ENCODE measurements at regions not wholly inside any gene's neighbourhood (a gene's known extent, or its start where the extent isn't known, plus 50 kb on each side); places are given as distances from the start of the nearest gene placed in this dataset.

GRCh38 chrX:150041208-150041607 is 102.9 kb upstream of the EOLA2 start:
- Histone ChIP-seq H3K4me2 (ENCODE audit: low read depth, low read length) (no peak overlapping the region), H3K79me2 (ENCODE audit: low read length) (no peaks in the 10 kb centered on the region), H3K27me3 (replicated peaks; ENCODE audit: insufficient read depth, low read length) (no peaks in the 10 kb centered on the region), H3K9ac (ENCODE audit: low read length) (no peak overlapping the region), H3K9me3 (replicated peaks; ENCODE audit: insufficient read depth, low read length) (no peaks in the 10 kb centered on the region), H3K36me3 (replicated peaks; ENCODE audit: insufficient read depth, low read length) (no peaks in the 10 kb centered on the region), H2AFZ (ENCODE audit: low read length) (no peak overlapping the region), H3K9me2 (replicated peaks; ENCODE audit: insufficient read depth, low read length) (no peaks in the 10 kb centered on the region), H4K20me1 (ENCODE audit: insufficient read depth, low read length) (no peaks in the 10 kb centered on the region), H3K27ac (ENCODE audit: low read length) (no peak overlapping the region), H3K4me1 (ENCODE audit: low read length) (no peaks in the 10 kb centered on the region), H3F3A (ENCODE audit: insufficient read depth, low read length) (no peaks in the 10 kb centered on the region), H3K4me3 (ENCODE audit: low read length) (no peak overlapping the region)
- TF ChIP-seq, protein P1, sequence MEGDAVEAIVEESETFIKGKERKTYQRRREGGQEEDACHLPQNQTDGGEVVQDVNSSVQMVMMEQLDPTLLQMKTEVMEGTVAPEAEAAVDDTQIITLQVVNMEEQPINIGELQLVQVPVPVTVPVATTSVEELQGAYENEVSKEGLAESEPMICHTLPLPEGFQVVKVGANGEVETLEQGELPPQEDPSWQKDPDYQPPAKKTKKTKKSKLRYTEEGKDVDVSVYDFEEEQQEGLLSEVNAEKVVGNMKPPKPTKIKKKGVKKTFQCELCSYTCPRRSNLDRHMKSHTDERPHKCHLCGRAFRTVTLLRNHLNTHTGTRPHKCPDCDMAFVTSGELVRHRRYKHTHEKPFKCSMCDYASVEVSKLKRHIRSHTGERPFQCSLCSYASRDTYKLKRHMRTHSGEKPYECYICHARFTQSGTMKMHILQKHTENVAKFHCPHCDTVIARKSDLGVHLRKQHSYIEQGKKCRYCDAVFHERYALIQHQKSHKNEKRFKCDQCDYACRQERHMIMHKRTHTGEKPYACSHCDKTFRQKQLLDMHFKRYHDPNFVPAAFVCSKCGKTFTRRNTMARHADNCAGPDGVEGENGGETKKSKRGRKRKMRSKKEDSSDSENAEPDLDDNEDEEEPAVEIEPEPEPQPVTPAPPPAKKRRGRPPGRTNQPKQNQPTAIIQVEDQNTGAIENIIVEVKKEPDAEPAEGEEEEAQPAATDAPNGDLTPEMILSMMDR (IDR thresholded peaks at IDR 0.05; ENCODE audit: low read length), result no peak
- no peak for TF ChIP-seq EZH2 (optimal IDR thresholded peaks at IDR 0.05; ENCODE audit: low read depth, low read length)
- TF ChIP-seq EZH2phosphoT487 (IDR thresholded peaks at IDR 0.05; ENCODE audit: low read length), result no peak
- no peak for DNase-seq

DNA sequence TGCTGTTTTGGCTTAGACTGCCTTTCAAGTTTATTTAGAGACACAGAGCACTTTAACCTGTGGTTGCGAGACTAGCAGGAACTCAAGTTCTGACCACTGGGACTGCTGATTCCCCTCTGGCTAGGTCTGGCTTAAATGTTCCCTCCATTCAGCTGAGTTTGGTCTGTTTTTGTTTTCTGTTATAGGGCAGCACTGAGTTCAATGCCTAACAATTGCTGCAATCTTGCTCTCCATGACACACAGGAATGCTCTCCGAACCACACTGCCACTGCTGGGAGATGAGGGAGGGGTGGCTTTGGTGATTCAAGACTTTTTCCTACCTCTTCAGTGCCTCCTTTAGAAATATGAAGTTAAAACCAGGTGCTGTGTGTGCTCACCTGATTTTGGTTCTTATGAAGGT is 106.3 kb upstream of the EOLA2 start:
- Histone ChIP-seq H3F3A (ENCODE audit: insufficient read depth, low read length) (no peaks in the 10 kb centered on the region), H3K9ac (ENCODE audit: low read length) (no peak overlapping the region), H3K4me1 (ENCODE audit: low read length) (no peaks in the 10 kb centered on the region), H3K36me3 (replicated peaks; ENCODE audit: insufficient read depth, low read length) (no peaks in the 10 kb centered on the region), H4K20me1 (ENCODE audit: insufficient read depth, low read length) (no peaks in the 10 kb centered on the region), H3K9me3 (replicated peaks; ENCODE audit: insufficient read depth, low read length) (no peaks in the 10 kb centered on the region), H3K27me3 (replicated peaks; ENCODE audit: insufficient read depth, low read length) (no peaks in the 10 kb centered on the region), H3K9me2 (replicated peaks; ENCODE audit: insufficient read depth, low read length) (no peaks in the 10 kb centered on the region), H3K4me3 (ENCODE audit: low read length) (no peak overlapping the region), H3K27ac (ENCODE audit: low read length) (no peak overlapping the region), H3K79me2 (ENCODE audit: low read length) (no peaks in the 10 kb centered on the region), H3K4me2 (ENCODE audit: low read depth, low read length) (no peak overlapping the region), H2AFZ (ENCODE audit: low read length) (no peak overlapping the region)
- TF ChIP-seq EZH2 (optimal IDR thresholded peaks at IDR 0.05; ENCODE audit: low read depth, low read length), result no peak
- no peak for TF ChIP-seq EZH2phosphoT487 (IDR thresholded peaks at IDR 0.05; ENCODE audit: low read length)
- TF ChIP-seq, protein P1 (IDR thresholded peaks at IDR 0.05; ENCODE audit: low read length), result no peak
- no peak for DNase-seq

DNA sequence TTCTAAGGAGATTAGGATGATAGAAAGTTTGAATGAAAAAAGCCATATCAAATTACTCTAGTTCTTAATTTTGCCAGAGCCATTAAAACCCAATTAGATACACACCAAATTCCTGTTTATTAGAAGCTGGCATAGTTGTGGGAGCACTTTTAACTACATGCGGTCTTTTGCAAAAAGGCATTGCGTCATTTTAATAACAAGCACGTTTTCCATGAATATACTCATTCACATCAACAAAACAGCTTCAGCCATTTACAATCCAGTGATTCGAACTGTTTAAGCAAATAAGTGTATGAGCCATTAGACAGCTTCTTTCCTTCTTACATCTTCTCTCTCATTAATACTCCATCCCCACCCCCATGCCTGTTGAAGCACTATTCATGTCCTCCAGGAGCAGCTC is 109.5 kb upstream of the EOLA2 start:
- H3F3A ChIP-seq (ENCODE audit: insufficient read depth, low read length), result no peaks in the 10 kb centered on the region
- no peak overlapping the region for H3K4me2 ChIP-seq (ENCODE audit: low read depth, low read length)
- no peaks in the 10 kb centered on the region for H3K79me2 ChIP-seq (ENCODE audit: low read length)
- no peaks in the 10 kb centered on the region for H4K20me1 ChIP-seq (ENCODE audit: insufficient read depth, low read length)
- H3K27ac ChIP-seq (ENCODE audit: low read length), result no peak overlapping the region
- H3K4me3 ChIP-seq (ENCODE audit: low read length), result no peak overlapping the region
- H3K9ac ChIP-seq (ENCODE audit: low read length), result no peak overlapping the region
- H2AFZ ChIP-seq (ENCODE audit: low read length), result no peak overlapping the region
- no peak for DNase-seq
- H3K9me3 ChIP-seq (replicated peaks; ENCODE audit: insufficient read depth, low read length), result no peaks in the 10 kb centered on the region
- H3K36me3 ChIP-seq (replicated peaks; ENCODE audit: insufficient read depth, low read length), result no peaks in the 10 kb centered on the region
- no peaks in the 10 kb centered on the region for H3K9me2 ChIP-seq (replicated peaks; ENCODE audit: insufficient read depth, low read length)
- H3K27me3 ChIP-seq (replicated peaks; ENCODE audit: insufficient read depth, low read length), result no peaks in the 10 kb centered on the region
- TF ChIP-seq, protein P1 (IDR thresholded peaks at IDR 0.05; ENCODE audit: low read length), result no peak
- TF ChIP-seq EZH2phosphoT487 (IDR thresholded peaks at IDR 0.05; ENCODE audit: low read length) (no peak), EZH2 (optimal IDR thresholded peaks at IDR 0.05; ENCODE audit: low read depth, low read length) (no peak)
- H3K4me1 ChIP-seq (ENCODE audit: low read length), result no peaks in the 10 kb centered on the region

Measured in MM.1S (cell line).